ENCODE measurements at regions not wholly inside any gene's neighbourhood (a gene's known extent, or its start where the extent isn't known, plus 50 kb on each side); places are given as distances from the start of the nearest gene placed in this dataset.
"Not testable (repeated sequence)": the region's sequence is repeated elsewhere in the genome, so short reads cannot be mapped to it uniquely, and the experiment has no call there.

DNA sequence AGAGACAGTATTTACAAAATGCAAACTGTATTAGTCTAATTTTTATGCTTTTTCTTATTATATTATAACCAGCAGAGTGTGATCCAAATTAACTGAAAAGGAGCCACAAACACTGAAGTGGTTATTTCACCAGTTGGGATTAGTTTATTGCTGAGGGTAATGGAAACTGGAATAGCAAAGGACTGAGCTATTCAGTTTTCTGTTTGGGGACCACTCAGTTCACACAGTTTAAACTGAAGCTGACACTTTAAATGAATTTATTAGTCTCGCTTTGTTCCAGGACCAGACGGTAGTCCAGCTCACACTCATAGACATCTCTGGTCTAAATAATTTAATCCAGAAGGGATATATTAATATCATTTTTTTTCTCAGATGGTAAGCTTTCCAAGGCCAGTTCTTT lies 410.7 kb downstream of the LTN1 start:
- Histone ChIP-seq H3K4me3 (ENCODE audit: low read length) (no peak overlapping the region), H3F3A (ENCODE audit: control insufficient read depth, insufficient read depth) (no peaks in the 10 kb centered on the region), H3K4me2 (ENCODE audit: low read length) (no peak overlapping the region), H3K4me1 (ENCODE audit: control insufficient read depth, low read length) (no peaks in the 10 kb centered on the region), H3K9me3 (ENCODE audit: control insufficient read depth, insufficient read depth, low read length) (no peaks in the 10 kb centered on the region), H3K27me3 (ENCODE audit: control insufficient read depth, low read length) (no peaks in the 10 kb centered on the region), H3K79me2 (ENCODE audit: control insufficient read depth, low read length) (no peaks in the 10 kb centered on the region), H3K36me3 (ENCODE audit: control insufficient read depth, low read length) (no peaks in the 10 kb centered on the region), H3K9me2 (replicated peaks; ENCODE audit: control insufficient read depth, low read length) (no peaks in the 10 kb centered on the region), H4K20me1 (ENCODE audit: control insufficient read depth, insufficient read depth, low read depth, low read length) (no peaks in the 10 kb centered on the region), H3K27ac (ENCODE audit: low read depth, low read length) (no peak overlapping the region)
- TF ChIP-seq EZH2phosphoT487 (IDR thresholded peaks at IDR 0.05; ENCODE audit: borderline replicate concordance, low read length) = no peak
- TF ChIP-seq, protein P1, sequence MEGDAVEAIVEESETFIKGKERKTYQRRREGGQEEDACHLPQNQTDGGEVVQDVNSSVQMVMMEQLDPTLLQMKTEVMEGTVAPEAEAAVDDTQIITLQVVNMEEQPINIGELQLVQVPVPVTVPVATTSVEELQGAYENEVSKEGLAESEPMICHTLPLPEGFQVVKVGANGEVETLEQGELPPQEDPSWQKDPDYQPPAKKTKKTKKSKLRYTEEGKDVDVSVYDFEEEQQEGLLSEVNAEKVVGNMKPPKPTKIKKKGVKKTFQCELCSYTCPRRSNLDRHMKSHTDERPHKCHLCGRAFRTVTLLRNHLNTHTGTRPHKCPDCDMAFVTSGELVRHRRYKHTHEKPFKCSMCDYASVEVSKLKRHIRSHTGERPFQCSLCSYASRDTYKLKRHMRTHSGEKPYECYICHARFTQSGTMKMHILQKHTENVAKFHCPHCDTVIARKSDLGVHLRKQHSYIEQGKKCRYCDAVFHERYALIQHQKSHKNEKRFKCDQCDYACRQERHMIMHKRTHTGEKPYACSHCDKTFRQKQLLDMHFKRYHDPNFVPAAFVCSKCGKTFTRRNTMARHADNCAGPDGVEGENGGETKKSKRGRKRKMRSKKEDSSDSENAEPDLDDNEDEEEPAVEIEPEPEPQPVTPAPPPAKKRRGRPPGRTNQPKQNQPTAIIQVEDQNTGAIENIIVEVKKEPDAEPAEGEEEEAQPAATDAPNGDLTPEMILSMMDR (IDR thresholded peaks at IDR 0.05; ENCODE audit: low read depth, low read length, poor library complexity, severe bottlenecking) = no peak

DNA sequence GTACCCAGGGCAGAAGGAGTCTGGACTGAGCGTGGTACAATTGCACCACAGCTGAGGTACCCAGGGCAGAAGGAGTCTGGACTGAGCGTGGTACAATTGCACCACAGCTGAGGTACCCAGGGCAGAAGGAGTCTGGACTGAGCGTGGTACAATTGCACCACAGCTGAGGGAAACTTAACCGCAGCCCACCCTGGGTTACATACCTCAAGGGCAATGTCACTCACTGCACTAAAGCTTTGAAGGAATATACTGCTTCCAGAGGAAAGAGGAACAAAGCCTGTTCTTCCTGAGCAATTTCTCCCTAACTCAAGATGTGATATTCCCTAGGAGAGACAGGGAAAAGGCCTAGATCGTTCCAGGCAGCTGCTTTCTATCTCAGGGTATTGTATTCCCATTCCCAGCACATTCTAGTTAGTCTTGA lies 411.4 kb downstream of the LTN1 start:
- H3K27me3 ChIP-seq (ENCODE audit: control insufficient read depth, low read length); H3K4me1 ChIP-seq (ENCODE audit: control insufficient read depth, low read length); H3K9me2 ChIP-seq (replicated peaks; ENCODE audit: control insufficient read depth, low read length); H3K79me2 ChIP-seq (ENCODE audit: control insufficient read depth, low read length); H3K36me3 ChIP-seq (ENCODE audit: control insufficient read depth, low read length); H3K4me2 ChIP-seq (ENCODE audit: low read length); H3K9me3 ChIP-seq (ENCODE audit: control insufficient read depth, insufficient read depth, low read length); H3K4me3 ChIP-seq (ENCODE audit: low read length); H3F3A ChIP-seq (ENCODE audit: control insufficient read depth, insufficient read depth); H4K20me1 ChIP-seq (ENCODE audit: control insufficient read depth, insufficient read depth, low read depth, low read length); H3K27ac ChIP-seq (ENCODE audit: low read depth, low read length): not testable (repeated sequence)

DNA sequence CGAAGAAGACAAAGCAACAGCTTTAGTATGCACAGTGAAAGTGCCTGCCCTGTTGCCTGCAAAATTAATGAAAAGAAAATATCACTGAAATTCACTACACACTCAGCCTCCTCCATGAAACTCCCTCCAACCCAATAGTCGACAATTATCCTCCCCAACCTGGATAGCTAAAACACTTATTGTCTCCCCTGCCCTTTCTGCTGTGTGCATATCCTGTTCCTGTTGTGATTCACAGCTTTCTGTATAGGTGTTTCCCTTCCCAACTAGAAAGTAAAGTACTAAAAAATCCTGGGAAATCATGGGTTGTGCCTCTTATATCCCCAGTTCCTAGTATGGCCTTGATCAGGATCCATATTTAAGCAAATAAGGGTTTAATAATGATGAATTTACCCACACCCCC lies 412.1 kb downstream of the LTN1 start:
- TF ChIP-seq, protein P1 (IDR thresholded peaks at IDR 0.05; ENCODE audit: low read depth, low read length, poor library complexity, severe bottlenecking) = no peak
- TF ChIP-seq EZH2phosphoT487 (IDR thresholded peaks at IDR 0.05; ENCODE audit: borderline replicate concordance, low read length) = no peak
- Histone ChIP-seq H3K27ac (ENCODE audit: low read depth, low read length) (no peak overlapping the region), H3K79me2 (ENCODE audit: control insufficient read depth, low read length) (no peaks in the 10 kb centered on the region), H3K4me1 (ENCODE audit: control insufficient read depth, low read length) (no peaks in the 10 kb centered on the region), H4K20me1 (ENCODE audit: control insufficient read depth, insufficient read depth, low read depth, low read length) (no peaks in the 10 kb centered on the region), H3K9me2 (replicated peaks; ENCODE audit: control insufficient read depth, low read length) (no peaks in the 10 kb centered on the region), H3K36me3 (ENCODE audit: control insufficient read depth, low read length) (no peaks in the 10 kb centered on the region), H3K27me3 (ENCODE audit: control insufficient read depth, low read length) (no peaks in the 10 kb centered on the region), H3K4me2 (ENCODE audit: low read length) (no peak overlapping the region), H3F3A (ENCODE audit: control insufficient read depth, insufficient read depth) (no peaks in the 10 kb centered on the region), H3K4me3 (ENCODE audit: low read length) (no peak overlapping the region), H3K9me3 (ENCODE audit: control insufficient read depth, insufficient read depth, low read length) (no peaks in the 10 kb centered on the region)

DNA sequence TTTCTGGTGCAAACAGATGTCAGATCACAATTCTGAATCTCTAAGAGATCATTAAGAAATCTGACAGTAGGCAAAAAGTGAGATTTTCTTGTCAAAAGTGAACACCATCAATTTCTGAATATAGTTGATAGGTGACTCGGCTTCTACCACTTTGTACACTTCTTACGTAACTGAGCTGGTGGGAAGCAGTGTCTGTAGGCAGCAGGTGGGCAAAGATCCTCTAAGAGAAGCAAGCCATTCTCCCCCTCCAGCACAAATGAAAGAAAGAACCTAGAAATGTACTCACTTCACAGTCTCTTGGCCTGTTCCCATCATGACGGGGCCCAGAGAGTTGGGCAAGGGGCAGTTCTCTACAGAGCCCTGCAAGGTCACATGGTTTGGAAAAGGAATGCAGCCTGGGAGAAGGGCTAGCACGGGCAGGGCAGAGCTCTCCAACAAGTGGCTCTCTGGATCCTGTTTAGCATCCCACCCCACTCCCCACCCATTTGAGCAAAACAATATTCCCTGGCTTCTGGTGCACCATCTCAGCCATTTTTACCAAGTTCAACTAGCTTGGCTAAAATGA lies 412.6 kb downstream of the LTN1 start:
- Histone ChIP-seq H3K36me3 (ENCODE audit: control insufficient read depth, low read length) (no peaks in the 10 kb centered on the region), H3K9me2 (replicated peaks; ENCODE audit: control insufficient read depth, low read length) (no peaks in the 10 kb centered on the region), H3K4me2 (ENCODE audit: low read length) (no peak overlapping the region), H3K79me2 (ENCODE audit: control insufficient read depth, low read length) (no peaks in the 10 kb centered on the region), H3K4me3 (ENCODE audit: low read length) (no peak overlapping the region), H3K9me3 (ENCODE audit: control insufficient read depth, insufficient read depth, low read length) (no peaks in the 10 kb centered on the region), H3K4me1 (ENCODE audit: control insufficient read depth, low read length) (no peaks in the 10 kb centered on the region), H4K20me1 (ENCODE audit: control insufficient read depth, insufficient read depth, low read depth, low read length) (no peaks in the 10 kb centered on the region), H3F3A (ENCODE audit: control insufficient read depth, insufficient read depth) (no peaks in the 10 kb centered on the region), H3K27me3 (ENCODE audit: control insufficient read depth, low read length) (no peaks in the 10 kb centered on the region), H3K27ac (ENCODE audit: low read depth, low read length) (no peak overlapping the region)
- no peak for TF ChIP-seq EZH2phosphoT487 (IDR thresholded peaks at IDR 0.05; ENCODE audit: borderline replicate concordance, low read length)
- TF ChIP-seq, protein P1 (IDR thresholded peaks at IDR 0.05; ENCODE audit: low read depth, low read length, poor library complexity, severe bottlenecking) = no peak
